IMR-90 (cell line): ENCODE measurements at regions not wholly inside any gene's neighbourhood (a gene's known extent, or its start where the extent isn't known, plus 50 kb on each side); places are given as distances from the start of the nearest gene placed in this dataset.

Experiments
- ATAC-seq: fragments of 200-7000 bp; cut with Tn5 transposase; 2 replicates; pipeline ENCODE4 v1.9.1; 2020; ENCODE audit warnings: low read depth, mild to moderate bottlenecking, moderate library complexity
- BruUV-seq: library from RNA; stranded (reverse); fragments of 400-500 nt; replicated peaks from 2 replicates; lab custom pipeline; 2021; lab: Mats Ljungman, UMichigan
- CTCF ChIA-PET: fragments of 300-600 bp; formaldehyde crosslinking; extraction: SDS; loops from one replicate; lab custom pipeline; 2021; ENCODE audit warnings: antibody characterized with exemption; lab: Yijun Ruan, JAX
- POLR2A ChIA-PET: fragments of 300-600 bp; sonication (Branson Sonifier 250); formaldehyde crosslinking; loops from one replicate; lab custom pipeline; 2022; ENCODE audit warnings: antibody characterized with exemption; ENCODE audit not compliant: unreplicated experiment; lab: Charles Lee
- DNase-seq: peaks from one replicate; pipeline ENCODE4 v3.0.0; 2013
- H2AFZ ChIP-seq: replicated peaks from 2 replicates; pipeline ENCODE3; 2013; ENCODE audit warnings: low read length, mild to moderate bottlenecking; ENCODE audit not compliant: poor library complexity
- H2AK5ac ChIP-seq: 2 replicates; pipeline ENCODE4 v1.6.1; 2013; ENCODE audit warnings: low read depth, low read length, inconsistent platforms
- H2AK9ac ChIP-seq: replicated peaks from 2 replicates; pipeline ENCODE3; 2013; ENCODE audit warnings: mild to moderate bottlenecking, low read depth, low read length, moderate library complexity; ENCODE audit not compliant: poor library complexity
- H2BK120ac ChIP-seq: 2 replicates; pipeline ENCODE4 v1.6.1; 2013; ENCODE audit warnings: low read depth, low read length, inconsistent platforms
- H2BK15ac ChIP-seq: 3 replicates; pipeline ENCODE4 v1.6.1; 2013; ENCODE audit warnings: low read depth, low read length, inconsistent platforms
- H2BK20ac ChIP-seq: 2 replicates; pipeline ENCODE4 v1.6.1; 2013; ENCODE audit warnings: low read depth, mild to moderate bottlenecking, inconsistent platforms, low read length, moderate library complexity
- H2BK5ac ChIP-seq: 2 replicates; pipeline ENCODE4 v1.6.1; 2013; ENCODE audit warnings: mild to moderate bottlenecking, low read depth, low read length, inconsistent platforms; ENCODE audit not compliant: poor library complexity, severe bottlenecking
- H3K14ac ChIP-seq: replicated peaks from 2 replicates; pipeline ENCODE4 v1.6.1; 2013; ENCODE audit warnings: low read depth, low read length, inconsistent platforms
- H3K18ac ChIP-seq: 2 replicates; pipeline ENCODE4 v1.6.1; 2013; ENCODE audit warnings: low read depth, low read length, control low read depth
- H3K23ac ChIP-seq: 2 replicates; pipeline ENCODE4 v1.6.1; 2013; ENCODE audit warnings: low read depth, low read length, inconsistent platforms
- H3K27ac ChIP-seq: 2 replicates; pipeline ENCODE4 v1.5.1; 2013; ENCODE audit warnings: mild to moderate bottlenecking, control low read depth, low read length; ENCODE audit not compliant: insufficient read depth
- H3K27me3 ChIP-seq: 2 replicates; pipeline ENCODE4 v1.6.1; 2013; ENCODE audit warnings: low read length; ENCODE audit not compliant: control insufficient read depth, insufficient read depth
- H3K36me3 ChIP-seq: 2 replicates; pipeline ENCODE4 v1.6.1; 2013; ENCODE audit warnings: low read length, mixed read lengths; ENCODE audit not compliant: control insufficient read depth, insufficient read depth
- H3K4ac ChIP-seq: 2 replicates; pipeline ENCODE4 v1.6.1; 2013; ENCODE audit warnings: low read depth, low read length, inconsistent platforms
- H3K4me1 ChIP-seq: 2 replicates; pipeline ENCODE4 v1.6.1; 2013; ENCODE audit warnings: low read length, mixed read lengths; ENCODE audit not compliant: control insufficient read depth, insufficient read depth
- H3K4me2 ChIP-seq: 2 replicates; pipeline ENCODE4 v1.6.1; 2013; ENCODE audit warnings: low read depth, mild to moderate bottlenecking, control low read depth, low read length, moderate library complexity
- H3K4me3 ChIP-seq: 2 replicates; pipeline ENCODE4 v1.5.1; 2013; ENCODE audit warnings: low read depth, mild to moderate bottlenecking, control low read depth, low read length, moderate library complexity; ENCODE audit not compliant: insufficient read depth
- H3K56ac ChIP-seq: 2 replicates; pipeline ENCODE4 v1.6.1; 2013; ENCODE audit warnings: low read length, inconsistent platforms; ENCODE audit not compliant: insufficient read depth; ENCODE audit errors: extremely low read depth
- H3K79me1 ChIP-seq, 2 experiments: 2 replicates each; pipeline ENCODE4 v1.6.1; 2013; ENCODE audit warnings: low read length in 2 of 2, inconsistent platforms in 1 of 2, low read depth in 1 of 2
- H3K9ac ChIP-seq: 2 replicates; pipeline ENCODE4 v1.6.1; 2013; ENCODE audit warnings: low read depth, low read length, control low read depth
- H3K9me1 ChIP-seq: 2 replicates; pipeline ENCODE4 v1.6.1; 2013; ENCODE audit warnings: low read length, inconsistent platforms; ENCODE audit not compliant: insufficient read depth
- H3K9me3 ChIP-seq: 2 replicates; pipeline ENCODE4 v1.6.1; 2013; ENCODE audit warnings: low read length; ENCODE audit not compliant: control insufficient read depth, insufficient read depth
- H4K20me1 ChIP-seq: 2 replicates; pipeline ENCODE4 v1.6.1; 2013; ENCODE audit warnings: low read length, inconsistent platforms; ENCODE audit not compliant: insufficient read depth
- H4K5ac ChIP-seq: 2 replicates; pipeline ENCODE4 v1.6.1; 2013; ENCODE audit warnings: mild to moderate bottlenecking, low read depth, low read length, control low read depth
- H4K8ac ChIP-seq, 2 experiments: 2 replicates each; pipeline ENCODE4 v1.6.1; 2013; ENCODE audit warnings: low read depth in 2 of 2, low read length in 2 of 2, control low read depth in 1 of 2, inconsistent platforms in 1 of 2
- H4K91ac ChIP-seq: 2 replicates; pipeline ENCODE4 v1.6.1; 2013; ENCODE audit warnings: low read depth, low read length, inconsistent platforms; ENCODE audit not compliant: insufficient read depth
- FOS ChIP-seq: fragments of 150-350 bp; IDR thresholded peaks from 2 replicates; pipeline ENCODE4 v1.6.1; 2016; ENCODE audit warnings: low read depth, low read length
- WGBS, 2 experiments: methylation state at CpG; one replicate each; pipeline versions ENCODE4 v1.1.5 to v1.1.7; 2013; ENCODE audit warnings: missing lambda C conversion rate in 2 of 2; ENCODE audit not compliant: insufficient read length in 1 of 2; ENCODE audit errors: extremely low coverage in 2 of 2; 5-methylcytosine and 5-hydroxymethylcytosine counted together
- dilution Hi-C: fragments of 300-500 bp; cut with HindIII; formaldehyde crosslinking; loops from one replicate; pipeline ENCODE4 v1.14.3; 2018; ENCODE audit warnings: low sequenced_read_pairs; ENCODE audit not compliant: unreplicated experiment
- in situ Hi-C: fragments of 300-500 bp; cut with MboI; formaldehyde crosslinking; loops from 3 replicates; pipeline ENCODE4 v1.14.3; 2019; ENCODE audit warnings: low sequenced_read_pairs, inconsistent platforms, mixed read lengths
- intact Hi-C: fragments of 100-400 bp; cut with micrococcal nuclease; formaldehyde crosslinking; loops from 2 replicates; pipeline ENCODE4 v1.10.0; 2022
- TF ChIP-seq, protein P1 (sequence below): conservative IDR thresholded peaks from 2 replicates; pipeline ENCODE4 v1.5.1; 2012; ENCODE audit warnings: mild to moderate bottlenecking, low read depth, low read length, improper control_type of control experiment

DNA sequence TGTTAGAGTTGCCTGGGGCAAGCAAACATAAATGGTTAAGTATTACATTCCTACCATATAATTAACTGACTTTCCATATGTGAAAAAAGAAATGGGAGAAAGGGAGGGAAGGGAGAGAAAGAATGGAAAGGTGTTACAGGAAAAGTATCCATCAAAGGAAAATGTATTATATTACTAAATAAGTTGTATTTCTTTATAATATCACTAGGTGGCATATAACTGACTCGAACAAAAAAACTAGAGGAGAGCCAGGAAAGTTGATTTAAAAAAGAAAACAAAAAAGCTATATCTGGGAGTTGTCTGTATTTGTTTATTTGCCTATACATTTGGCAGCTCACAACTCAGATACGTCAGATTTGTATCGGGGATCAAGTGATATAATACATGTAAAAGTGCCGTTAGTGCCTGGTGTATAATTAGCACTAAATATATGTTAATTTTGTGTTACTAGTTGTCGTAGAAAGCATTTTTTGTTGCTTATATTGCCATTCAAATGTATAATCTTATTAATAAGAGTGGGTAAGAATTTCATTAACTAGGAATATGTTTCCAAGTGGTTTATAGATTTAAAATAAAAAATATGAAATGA, 59.6 kb upstream of the ADAMTS19 start:
- H3K23ac ChIP-seq = no peak overlapping the region
- no peak for TF ChIP-seq FOS
- TF ChIP-seq, protein P1, sequence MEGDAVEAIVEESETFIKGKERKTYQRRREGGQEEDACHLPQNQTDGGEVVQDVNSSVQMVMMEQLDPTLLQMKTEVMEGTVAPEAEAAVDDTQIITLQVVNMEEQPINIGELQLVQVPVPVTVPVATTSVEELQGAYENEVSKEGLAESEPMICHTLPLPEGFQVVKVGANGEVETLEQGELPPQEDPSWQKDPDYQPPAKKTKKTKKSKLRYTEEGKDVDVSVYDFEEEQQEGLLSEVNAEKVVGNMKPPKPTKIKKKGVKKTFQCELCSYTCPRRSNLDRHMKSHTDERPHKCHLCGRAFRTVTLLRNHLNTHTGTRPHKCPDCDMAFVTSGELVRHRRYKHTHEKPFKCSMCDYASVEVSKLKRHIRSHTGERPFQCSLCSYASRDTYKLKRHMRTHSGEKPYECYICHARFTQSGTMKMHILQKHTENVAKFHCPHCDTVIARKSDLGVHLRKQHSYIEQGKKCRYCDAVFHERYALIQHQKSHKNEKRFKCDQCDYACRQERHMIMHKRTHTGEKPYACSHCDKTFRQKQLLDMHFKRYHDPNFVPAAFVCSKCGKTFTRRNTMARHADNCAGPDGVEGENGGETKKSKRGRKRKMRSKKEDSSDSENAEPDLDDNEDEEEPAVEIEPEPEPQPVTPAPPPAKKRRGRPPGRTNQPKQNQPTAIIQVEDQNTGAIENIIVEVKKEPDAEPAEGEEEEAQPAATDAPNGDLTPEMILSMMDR = peak; percentile 24; the same call in 1 of the 2 replicates
- H3K9me1 ChIP-seq = no peaks in the 10 kb centered on the region
- no peak overlapping the region for H3K27ac ChIP-seq
- H3K4me2 ChIP-seq = no peak overlapping the region
- H2AK9ac ChIP-seq = no peak overlapping the region
- no CpG with 5 or more reads among the region's 5 CpGs for WGBS, 2 experiments
- H2BK20ac ChIP-seq = no peak overlapping the region
- no peaks in the 10 kb centered on the region for H3K27me3 ChIP-seq
- no peak overlapping the region for H4K5ac ChIP-seq
- no peak overlapping the region for H3K4me3 ChIP-seq
- ChIA-PET POLR2A (no interaction called here), CTCF (interaction anchor here (0.6 to 2.0 kb wide), 5 partner anchors 11 to 1488 kb away, joined by 3 to 8 read pairs (median 3); no protein-coding TSS in a partner anchor)
- in situ Hi-C loops (no loop called here), dilution Hi-C loops (no loop called here), intact Hi-C loops (loop anchor here (2.0 kb wide), 1 partner anchor 368 kb away; no protein-coding TSS in a partner anchor)
- ATAC-seq = peak; percentile 48
- H3K36me3 ChIP-seq = no peaks in the 10 kb centered on the region
- H3K79me1 ChIP-seq = no peaks in the 10 kb centered on the region
- no peak overlapping the region for H2BK15ac ChIP-seq
- no peak overlapping the region for H2AK5ac ChIP-seq
- no TSS peak for BruUV-seq
- H3K4ac ChIP-seq = no peak overlapping the region
- no peak overlapping the region for H2AFZ ChIP-seq
- no peak overlapping the region for H3K9ac ChIP-seq
- H4K8ac ChIP-seq = no peak overlapping the region
- no peak overlapping the region for H2BK120ac ChIP-seq
- no peaks in the 10 kb centered on the region for H4K20me1 ChIP-seq
- no peak overlapping the region for H3K18ac ChIP-seq
- H2BK5ac ChIP-seq = no peak overlapping the region
- no peak for DNase-seq
- no peaks in the 10 kb centered on the region for H3K9me3 ChIP-seq
- H3K14ac ChIP-seq = no peak overlapping the region
- H4K91ac ChIP-seq = no peak overlapping the region
- no peak overlapping the region for H3K56ac ChIP-seq
- H3K4me1 ChIP-seq = no peaks in the 10 kb centered on the region
